ENCODE measurements at regions not wholly inside any gene's neighbourhood (a gene's known extent, or its start where the extent isn't known, plus 50 kb on each side); places are given as distances from the start of the nearest gene placed in this dataset.
"Not testable (repeated sequence)": the region's sequence is repeated elsewhere in the genome, so short reads cannot be mapped to it uniquely, and the experiment has no call there.

- DNase-seq (ENCODE audit: low read depth) = no peak
- no peak for TF ChIP-seq CTCF (conservative IDR thresholded peaks at IDR 0.05; ENCODE audit: control insufficient read depth, insufficient read depth, low read depth, low read length)
- H3K4me3 ChIP-seq (ENCODE audit: control insufficient read depth, low read depth, low read length) = no peak overlapping the region
Observed at GRCh38 chr4:25504932-25505636, 128.0 kb downstream of the ANAPC4 start.

- no peak for TF ChIP-seq CTCF (conservative IDR thresholded peaks at IDR 0.05; ENCODE audit: control insufficient read depth, insufficient read depth, low read depth, low read length)
- no peak overlapping the region for H3K4me3 ChIP-seq (ENCODE audit: control insufficient read depth, low read depth, low read length)
- no peak for DNase-seq (ENCODE audit: low read depth)
Observed at GRCh38 chr4:25505637-25505991, 128.6 kb downstream of the ANAPC4 start.

GRCh38 chr4:25506032-25506571 lies 129.0 kb downstream of the ANAPC4 start:
- DNase-seq (ENCODE audit: low read depth) = no peak
- H3K4me3 ChIP-seq (ENCODE audit: control insufficient read depth, low read depth, low read length) = no peak overlapping the region
- no peak for TF ChIP-seq CTCF (conservative IDR thresholded peaks at IDR 0.05; ENCODE audit: control insufficient read depth, insufficient read depth, low read depth, low read length)

- no peak overlapping the region for H3K4me3 ChIP-seq (ENCODE audit: control insufficient read depth, low read depth, low read length)
- TF ChIP-seq CTCF (conservative IDR thresholded peaks at IDR 0.05; ENCODE audit: control insufficient read depth, insufficient read depth, low read depth, low read length) = no peak
- DNase-seq (ENCODE audit: low read depth) = peak; percentile 15
Observed at GRCh38 chr4:25509646-25510045, 132.6 kb downstream of the ANAPC4 start.

GRCh38 chr4:25511823-25512222 lies 134.8 kb downstream of the ANAPC4 start:
- not testable (repeated sequence) for H3K4me3 ChIP-seq (ENCODE audit: control insufficient read depth, low read depth, low read length); DNase-seq (ENCODE audit: low read depth)

- TF ChIP-seq CTCF (conservative IDR thresholded peaks at IDR 0.05; ENCODE audit: control insufficient read depth, insufficient read depth, low read depth, low read length) = no peak
- no peak for DNase-seq (ENCODE audit: low read depth)
- H3K4me3 ChIP-seq (ENCODE audit: control insufficient read depth, low read depth, low read length) = no peak overlapping the region
Observed at GRCh38 chr4:25513814-25514213, 136.8 kb downstream of the ANAPC4 start.

GRCh38 chr4:25523405-25523804 lies 132.2 kb upstream of the SLC34A2 start:
- no peak for TF ChIP-seq CTCF (conservative IDR thresholded peaks at IDR 0.05; ENCODE audit: control insufficient read depth, insufficient read depth, low read depth, low read length)
- DNase-seq (ENCODE audit: low read depth) = peak; percentile 44

More at GRCh38 chr4:25523405-25523804, 132.2 kb upstream of the SLC34A2 start:
- H3K4me3 ChIP-seq (ENCODE audit: control insufficient read depth, low read depth, low read length) = no peak overlapping the region
